GM18505 (cell line): ENCODE measurements at regions not wholly inside any gene's neighbourhood (a gene's known extent, or its start where the extent isn't known, plus 50 kb on each side); places are given as distances from the start of the nearest gene placed in this dataset.

Source experiments
- ATAC-seq: cut with Tn5 transposase; IDR thresholded peaks from one replicate; pipeline ENCODE4 v1.9.1; 2021; ENCODE audit not compliant: unreplicated experiment
- POLR2A ChIP-seq: IDR thresholded peaks from 4 replicates; pipeline ENCODE4 v1.6.1; 2011; ENCODE audit warnings: borderline replicate concordance; ENCODE audit not compliant: insufficient read depth, insufficient read length; ENCODE audit errors: extremely low read depth

DNA sequence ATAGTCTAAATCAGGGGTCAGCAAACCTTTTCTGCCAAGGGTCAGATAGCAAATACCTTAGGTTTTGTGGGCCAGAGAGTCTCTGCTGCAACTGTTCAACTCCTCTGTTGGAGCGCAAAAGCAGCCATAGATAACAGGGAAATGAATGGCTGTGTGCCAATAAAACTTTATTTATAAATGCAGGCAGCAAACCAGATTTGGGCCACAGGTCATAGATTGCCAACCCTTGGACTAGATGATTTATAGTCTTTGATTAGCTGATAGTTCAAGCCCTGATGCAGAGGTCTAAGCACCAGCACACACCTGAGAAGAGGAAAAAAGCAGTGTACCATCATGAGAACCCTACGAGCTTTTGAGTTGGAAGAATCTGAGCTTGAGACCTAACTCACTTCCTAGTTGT, 86.0 kb upstream of the DYNLRB2 start:
- TF ChIP-seq POLR2A, result no peak
- ATAC-seq, result no peak

DNA sequence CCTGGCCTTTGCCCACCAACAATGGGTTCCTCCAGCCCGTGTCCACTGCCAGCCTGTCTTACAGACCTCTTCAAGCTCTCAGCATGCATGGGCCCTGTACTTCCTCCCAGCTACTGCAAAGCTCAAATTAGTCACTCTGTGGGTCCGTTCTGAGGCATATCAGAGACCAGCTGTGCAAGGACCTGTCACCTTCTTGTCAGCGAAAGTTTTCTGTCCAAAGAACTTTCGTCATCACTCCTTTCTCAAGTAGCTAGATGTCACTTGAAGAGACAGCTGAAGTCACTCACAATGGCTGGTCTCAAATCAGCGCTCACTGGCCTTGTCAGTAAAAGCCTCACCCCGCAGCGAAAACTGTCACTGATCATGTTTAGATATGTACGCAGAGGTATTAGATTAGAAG, 91.4 kb upstream of the DYNLRB2 start:
- no peak for ATAC-seq
- no peak for TF ChIP-seq POLR2A

DNA sequence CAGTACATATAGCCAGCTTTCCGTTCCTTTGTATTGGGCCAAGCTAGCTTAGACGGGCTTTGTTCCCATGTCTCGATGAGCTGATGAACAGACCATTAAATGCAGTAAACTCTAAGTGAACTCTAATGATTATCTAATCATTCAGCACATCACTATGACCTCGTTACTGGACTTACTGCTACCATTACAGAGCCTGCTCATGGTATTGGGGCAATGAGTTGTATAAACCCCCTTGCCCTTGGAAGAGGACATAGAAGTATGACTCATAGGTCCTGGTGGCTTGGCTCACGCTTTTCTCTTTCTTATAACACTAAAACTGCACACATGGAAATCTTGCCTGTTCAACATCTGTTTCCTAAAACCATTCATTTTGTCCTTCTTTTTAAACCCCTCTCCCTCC, 93.6 kb upstream of the DYNLRB2 start:
- ATAC-seq, result no peak
- no peak for TF ChIP-seq POLR2A

DNA sequence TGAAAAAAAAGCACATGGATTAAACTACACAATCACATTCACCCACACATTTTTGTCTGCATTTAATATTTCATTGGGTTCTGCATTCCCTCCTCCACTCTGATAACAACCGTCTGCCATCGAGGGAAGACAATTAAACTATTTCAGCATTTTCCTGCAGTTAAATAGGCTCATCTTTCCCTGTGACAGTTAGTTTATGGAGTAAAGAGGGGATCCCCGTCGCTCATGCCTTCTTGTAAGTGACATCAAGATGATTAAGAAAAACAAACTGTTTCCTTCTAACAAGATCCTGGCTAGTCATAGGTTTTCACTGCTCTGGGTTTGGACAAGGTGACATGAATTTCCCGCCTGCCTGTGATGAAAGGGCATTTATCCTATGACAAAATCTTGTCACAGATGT, 98.0 kb upstream of the DYNLRB2 start:
- no peak for ATAC-seq

DNA sequence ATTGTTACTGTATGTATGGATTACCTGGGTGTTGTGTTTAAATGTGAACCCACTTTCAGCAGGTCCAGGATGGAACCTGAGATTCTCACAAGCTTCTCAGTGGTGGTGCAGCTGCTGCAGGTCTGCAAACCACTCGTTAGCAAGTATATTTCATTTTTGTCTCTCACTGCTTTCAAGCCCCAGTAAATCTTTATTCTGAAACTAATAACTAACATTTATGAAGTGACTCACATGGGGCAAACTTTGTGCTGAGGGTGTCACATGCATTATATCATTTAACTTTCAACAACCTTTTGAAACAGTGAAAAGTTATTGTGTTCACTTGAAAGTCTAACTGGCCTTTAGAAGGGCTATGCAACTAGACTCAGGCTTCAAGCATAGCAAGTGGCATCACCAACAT, 98.9 kb upstream of the DYNLRB2 start:
- ATAC-seq, result no peak
- no peak for TF ChIP-seq POLR2A

More for the DNA sequence above, 98.0 kb upstream of the DYNLRB2 start:
- TF ChIP-seq POLR2A, result no peak

DNA sequence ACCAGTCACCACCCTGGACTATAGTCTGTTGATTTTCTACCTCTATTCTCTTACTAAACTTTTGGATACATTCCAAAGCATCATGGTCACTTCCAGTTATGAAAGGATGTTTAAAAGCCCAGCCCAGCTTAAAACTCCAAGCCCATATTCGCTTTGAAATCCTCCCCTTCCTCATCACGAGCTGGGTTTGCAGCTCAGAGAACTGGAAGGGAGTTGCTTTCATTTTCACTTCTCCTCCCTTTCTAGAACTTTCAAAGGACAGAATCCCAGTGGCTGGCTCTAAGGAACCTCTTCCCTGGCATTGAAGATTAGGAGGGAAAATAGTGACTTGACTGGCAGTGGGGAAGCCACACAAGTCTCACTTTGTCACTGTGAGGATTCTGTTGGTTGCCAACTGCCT, 100.1 kb upstream of the DYNLRB2 start:
- TF ChIP-seq POLR2A, result no peak
- ATAC-seq, result no peak

DNA sequence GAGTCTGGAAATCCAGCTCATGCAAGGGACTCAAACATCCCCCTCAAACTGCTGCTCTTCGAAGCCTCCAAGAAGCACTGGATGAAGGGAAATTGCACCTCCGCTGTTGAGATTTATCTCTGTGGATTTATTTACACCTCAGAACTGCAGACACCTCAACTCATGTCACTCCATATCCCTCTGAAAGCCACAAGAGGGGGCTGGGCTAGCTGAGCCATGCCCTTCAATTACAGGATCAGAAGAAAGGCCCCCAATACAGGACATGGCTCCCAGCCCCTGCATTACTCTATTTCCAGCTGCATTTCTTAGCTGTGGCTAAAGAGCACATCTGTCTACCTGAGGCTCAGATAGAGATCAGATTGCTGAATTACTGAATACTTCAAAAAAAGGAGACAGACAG, 103.1 kb upstream of the DYNLRB2 start:
- no peak for ATAC-seq
- no peak for TF ChIP-seq POLR2A

DNA sequence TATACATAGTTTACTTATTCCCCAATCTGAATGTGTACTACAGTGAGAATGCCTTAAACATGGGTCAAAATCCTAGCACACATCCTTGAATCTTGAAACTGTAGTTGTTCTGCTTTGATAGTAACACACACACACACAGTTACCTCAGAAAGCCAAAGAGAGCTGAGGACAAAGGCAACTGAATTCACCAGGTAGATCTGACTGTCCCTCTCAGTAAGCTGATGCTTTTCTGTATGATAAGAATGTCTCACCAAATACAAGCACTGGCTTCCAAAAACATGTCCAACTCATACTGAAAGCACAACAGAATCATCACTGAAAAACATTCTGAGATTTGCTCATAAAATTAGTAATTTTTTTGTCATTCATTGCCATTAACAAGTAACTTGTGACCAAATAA, 104.3 kb upstream of the DYNLRB2 start:
- no peak for TF ChIP-seq POLR2A
- no peak for ATAC-seq

DNA sequence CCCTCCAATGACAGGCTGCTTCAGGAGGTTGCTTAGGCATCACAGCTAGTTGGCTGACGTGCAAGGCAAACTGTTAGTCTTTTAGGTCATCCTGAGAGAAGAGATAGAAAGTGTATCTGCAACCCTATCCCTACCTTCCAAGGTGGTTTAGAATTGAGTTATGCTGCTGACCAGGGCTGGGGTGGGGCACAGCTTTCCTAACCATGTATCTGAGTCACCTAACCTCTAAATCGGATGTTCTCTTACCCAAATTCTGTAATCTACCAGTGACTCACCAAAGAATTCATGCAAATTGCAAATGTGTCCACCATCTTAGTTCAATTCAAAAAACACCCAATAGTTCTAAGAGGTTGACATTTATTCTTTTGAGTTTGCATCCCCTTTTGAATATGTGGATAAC, 107.2 kb upstream of the DYNLRB2 start:
- TF ChIP-seq POLR2A, result no peak
- no peak for ATAC-seq

DNA sequence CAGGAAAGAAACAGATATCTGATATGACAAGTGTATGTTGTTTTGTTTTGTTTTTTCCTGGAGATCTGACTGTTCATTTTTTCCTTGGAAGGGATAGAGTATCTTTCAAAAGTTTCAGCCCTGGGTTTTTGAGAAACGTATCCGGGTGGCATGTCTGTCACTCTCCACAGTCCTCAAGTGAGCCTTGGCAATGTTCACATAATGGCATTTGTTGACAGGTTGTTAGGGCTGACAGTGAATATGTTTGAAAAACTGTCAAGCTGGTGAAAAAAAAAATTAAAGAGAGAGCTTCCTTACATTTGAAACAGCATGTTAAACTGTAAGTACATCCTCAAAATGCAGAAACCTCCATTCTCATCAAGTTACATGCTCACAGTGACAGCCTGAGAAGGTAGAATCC, 113.0 kb upstream of the DYNLRB2 start:
- no peak for TF ChIP-seq POLR2A
- ATAC-seq, result no peak

DNA sequence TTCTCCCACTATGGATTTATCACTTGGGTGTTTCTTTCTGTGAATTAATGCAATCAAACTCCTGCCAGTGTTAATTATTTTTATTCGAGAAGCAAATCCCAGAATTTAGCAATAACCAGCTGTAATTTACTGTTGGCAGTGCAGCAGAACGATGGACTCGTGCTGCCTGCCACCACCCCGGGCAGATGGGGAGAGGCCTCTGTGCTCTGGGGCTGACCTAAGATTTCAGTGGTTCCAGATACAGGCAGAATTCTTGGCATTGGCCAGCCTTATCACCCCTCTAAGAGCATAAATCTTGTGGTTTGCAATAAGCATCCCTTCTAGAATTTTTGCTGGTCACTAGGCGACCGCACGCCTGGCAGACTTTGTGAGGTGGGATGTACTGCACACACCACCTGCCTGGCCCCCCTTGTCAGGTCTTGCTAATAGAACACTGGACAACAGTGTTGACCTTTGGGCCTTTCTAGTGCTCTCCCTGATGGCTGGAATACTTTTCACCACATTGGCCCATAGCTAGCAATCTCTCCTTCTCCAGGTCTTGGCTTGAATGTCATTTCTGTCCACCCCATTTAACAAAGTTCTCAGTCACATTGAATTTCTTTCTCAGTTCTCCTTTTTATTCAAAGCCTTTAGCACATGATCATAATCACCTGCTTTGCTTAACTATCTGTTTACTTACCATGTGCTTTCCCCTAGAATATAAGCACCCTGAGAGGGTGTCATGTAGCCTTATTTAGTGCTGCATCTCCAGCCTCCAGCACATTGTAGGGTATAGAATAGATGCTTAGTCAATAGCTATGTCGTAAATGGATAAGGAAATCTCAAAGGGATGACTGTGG, 122.1 kb upstream of the DYNLRB2 start:
- ATAC-seq, result no peak

DNA sequence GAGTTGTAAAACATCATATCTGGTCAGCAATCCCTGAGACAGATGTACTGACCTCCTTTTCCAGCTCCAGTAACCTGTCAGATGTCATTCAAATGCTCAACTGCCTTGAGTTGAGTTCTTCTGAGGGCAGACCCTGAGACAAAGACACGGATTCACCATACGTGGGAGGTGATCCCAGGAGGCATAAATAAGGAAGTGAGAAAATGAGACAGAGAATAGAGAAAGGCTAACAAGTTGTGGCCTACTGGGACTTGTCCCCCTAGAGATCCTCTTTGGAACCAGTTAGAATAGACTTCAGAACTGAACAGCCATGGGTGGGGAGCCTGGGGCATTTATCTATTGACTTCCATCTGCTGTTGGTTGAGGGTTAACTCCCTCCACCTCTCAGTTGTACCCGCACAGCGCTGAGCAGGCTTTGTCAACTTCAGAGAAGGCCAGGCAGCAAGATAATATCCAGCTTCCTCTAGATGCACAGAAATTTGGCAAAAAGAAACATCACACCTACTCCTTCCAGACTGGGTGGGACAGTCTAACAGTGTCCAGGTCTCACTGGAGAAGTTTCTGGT, 123.0 kb upstream of the DYNLRB2 start:
- ATAC-seq, result no peak
- no peak for TF ChIP-seq POLR2A

More for the DNA sequence above, 122.1 kb upstream of the DYNLRB2 start:
- no peak for TF ChIP-seq POLR2A

DNA sequence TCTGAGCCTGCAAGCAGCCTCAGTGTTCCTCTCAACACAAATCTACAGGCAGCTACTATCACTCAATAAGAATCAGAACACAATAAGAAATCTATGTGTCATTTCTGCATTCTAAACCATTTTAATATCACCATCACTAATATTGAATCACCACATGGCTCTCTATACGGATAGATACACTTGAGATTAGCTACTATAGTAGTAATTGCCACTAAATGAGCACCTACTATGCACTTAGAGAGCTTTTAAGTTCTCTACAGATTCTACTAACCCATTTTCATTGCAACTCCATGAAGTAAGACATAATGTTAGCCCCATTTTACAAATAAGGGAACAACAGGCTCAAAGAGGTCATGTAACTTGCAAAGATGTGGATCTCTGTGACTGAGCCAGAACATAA, 132.8 kb upstream of the DYNLRB2 start:
- TF ChIP-seq POLR2A, result no peak
- no peak for ATAC-seq

DNA sequence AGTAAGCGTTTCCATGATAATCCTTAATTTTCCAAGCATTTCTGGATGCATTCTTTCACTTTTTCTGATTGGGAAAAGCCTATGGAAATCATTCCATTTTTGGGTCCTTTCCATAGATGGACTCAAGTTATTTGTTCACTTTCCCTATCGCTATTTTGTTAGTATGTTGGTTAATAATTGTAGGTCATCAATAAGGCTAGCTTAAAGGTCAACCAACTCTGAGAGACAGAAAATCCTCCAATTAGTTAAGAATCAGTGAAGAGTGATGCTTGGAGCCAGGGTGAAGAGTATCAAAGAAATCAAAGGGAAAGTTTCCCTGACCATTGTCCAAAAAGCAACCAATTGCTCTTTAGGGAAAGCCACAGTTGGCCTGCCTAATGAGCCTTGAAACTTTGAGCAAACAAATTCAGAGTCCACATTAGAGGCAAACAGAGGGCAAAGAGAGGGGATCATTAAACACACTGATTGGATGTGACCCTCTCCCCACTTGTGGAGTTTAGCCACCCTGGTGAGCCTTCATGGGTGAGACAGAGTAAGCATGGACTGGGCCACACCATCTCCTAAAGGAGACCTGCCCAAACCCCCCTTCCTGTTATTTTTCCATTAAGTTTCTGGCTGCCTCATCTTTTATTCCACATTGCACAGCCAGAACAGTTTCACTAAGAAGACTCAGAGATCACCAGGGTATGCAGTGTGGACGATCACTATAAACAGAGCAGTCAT, 133.4 kb upstream of the DYNLRB2 start:
- ATAC-seq, result no peak
- TF ChIP-seq POLR2A, result no peak
